ENCODE measurements at regions not wholly inside any gene's neighbourhood (a gene's known extent, or its start where the extent isn't known, plus 50 kb on each side); places are given as distances from the start of the nearest gene placed in this dataset.

DNA sequence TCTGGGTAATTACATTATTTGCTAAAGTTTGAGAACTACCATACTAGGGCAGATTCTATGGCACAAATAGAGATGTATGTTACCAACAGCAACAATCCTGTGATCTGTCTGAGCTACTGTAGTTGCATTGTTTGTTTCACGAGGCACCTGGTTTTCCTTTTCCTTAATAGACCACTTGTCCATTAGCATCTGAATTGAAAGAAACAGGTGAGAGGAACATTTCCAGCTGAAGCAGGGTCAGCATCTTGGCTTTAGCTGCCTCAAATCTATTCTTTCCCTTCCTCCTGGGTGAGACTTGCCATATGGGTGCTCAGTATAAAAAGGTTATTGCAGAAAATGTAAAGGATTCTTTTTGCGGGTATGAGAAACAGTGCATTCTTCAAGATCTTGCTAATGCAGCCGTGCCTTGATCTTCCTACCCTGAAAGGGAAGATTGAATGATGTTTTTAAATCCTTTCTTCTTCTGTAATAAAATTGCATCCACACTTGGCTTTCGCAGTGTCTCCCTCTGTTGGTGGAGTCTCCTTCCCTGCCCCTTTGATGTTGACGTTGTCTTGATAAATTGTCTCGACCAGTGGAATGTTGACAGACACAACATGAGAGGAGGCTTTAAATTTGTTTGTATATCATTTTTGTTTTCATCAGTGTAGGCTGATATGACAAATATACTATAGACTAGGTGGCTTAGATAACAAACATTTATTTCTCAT lies 118.0 kb upstream of the BRINP1 start:
- no peak for DNase-seq (ENCODE audit: low spot score)

DNA sequence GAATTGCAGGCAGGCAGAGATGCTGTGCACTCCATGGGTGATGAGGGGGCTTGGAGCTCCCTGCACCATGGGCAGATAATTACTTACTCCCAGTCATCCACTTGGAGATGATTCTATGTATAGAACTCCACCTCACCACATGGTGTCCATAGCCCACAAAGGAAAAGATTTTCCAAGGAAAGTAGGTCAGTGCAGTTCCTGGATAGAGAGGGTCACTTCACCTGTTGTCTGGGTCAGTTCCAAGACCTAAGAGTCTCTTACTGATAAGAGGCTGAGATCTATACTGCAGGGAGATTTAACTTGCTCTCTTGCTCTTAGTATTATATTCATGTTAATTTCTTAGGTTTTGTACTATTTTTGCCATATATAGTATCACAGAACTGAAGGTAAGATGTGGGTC lies 113.9 kb upstream of the BRINP1 start:
- DNase-seq (ENCODE audit: low spot score), result no peak

DNA sequence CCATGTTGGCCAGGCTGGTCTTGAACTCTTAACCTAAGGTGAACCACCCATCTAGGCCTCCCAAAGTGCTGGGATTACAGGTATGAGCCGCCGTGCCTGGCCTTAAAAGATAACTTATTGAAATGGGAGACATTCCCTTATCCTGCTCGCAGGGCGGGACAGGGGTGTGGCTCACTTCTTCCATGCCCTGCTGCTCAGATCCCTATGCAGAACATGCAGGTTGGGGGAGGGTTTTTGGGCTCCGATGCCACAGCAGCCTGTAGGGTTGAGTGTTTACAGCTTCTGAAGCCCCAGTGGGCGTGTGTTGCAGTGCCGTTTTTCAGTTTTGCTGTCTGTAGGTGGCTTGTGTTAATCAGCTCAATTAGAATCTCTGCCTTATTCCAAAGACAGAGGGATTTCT lies 108.0 kb upstream of the BRINP1 start:
- DNase-seq (ENCODE audit: low spot score), result no peak

DNA sequence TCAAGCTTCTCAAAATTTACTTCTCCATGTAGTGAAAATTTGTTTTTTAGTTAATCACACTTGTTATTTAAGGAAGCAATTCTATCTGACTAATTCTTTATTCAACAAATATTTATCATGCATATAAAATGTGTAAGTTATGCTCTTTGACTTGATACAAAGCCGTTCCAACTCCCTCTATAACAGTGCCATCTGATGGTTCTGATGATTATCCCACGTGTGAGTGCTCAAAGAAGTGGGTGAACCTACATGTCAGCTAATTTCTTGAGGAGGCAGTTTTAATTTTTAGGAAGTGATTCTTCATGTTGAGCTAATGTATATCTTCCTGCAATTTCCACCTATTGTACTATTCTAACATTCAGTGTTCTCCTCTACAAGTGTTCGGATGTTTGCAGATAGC lies 88.8 kb upstream of the BRINP1 start:
- no peak for DNase-seq (ENCODE audit: low spot score)

DNA sequence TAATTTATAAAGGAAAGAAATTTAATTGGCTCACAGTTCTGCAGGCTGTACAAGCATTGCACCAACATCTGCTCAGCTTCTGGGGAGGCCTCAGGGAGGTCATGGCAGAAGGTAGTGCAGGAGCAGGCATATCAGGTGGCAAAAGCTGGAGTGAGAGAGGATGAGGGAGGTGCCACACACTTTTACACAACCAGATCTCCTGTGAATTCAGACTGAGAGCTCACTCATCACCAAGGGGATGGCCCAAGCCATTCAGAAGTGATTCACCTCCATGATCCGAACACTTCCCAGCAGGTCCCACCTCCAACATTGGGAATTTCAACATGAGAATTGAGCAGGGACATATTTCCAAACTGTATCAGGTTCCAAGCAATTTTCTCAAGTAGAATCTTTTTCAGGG lies 84.7 kb upstream of the BRINP1 start:
- no peak for DNase-seq (ENCODE audit: low spot score)

DNA sequence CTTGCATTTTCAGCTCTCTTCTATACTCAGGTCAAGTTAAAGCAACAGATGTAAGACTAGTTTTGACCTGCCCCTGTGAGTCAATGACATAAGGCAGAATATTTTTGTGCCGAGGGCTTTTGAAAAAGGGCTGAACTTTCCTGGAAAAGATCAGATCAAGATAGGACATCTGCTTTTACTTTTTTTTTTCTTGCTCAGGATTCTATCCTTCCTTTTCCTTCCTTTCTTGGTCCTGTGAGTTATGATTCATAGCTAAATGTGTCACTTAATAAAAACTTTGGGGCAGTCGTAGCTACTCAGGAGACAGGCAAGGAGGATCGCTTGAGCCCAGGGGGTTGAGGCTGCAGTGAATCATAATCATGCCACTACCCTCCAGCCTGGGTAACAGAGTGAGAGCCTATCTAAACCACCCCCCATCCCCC lies 84.3 kb upstream of the BRINP1 start:
- no peak for DNase-seq (ENCODE audit: low spot score)

DNA sequence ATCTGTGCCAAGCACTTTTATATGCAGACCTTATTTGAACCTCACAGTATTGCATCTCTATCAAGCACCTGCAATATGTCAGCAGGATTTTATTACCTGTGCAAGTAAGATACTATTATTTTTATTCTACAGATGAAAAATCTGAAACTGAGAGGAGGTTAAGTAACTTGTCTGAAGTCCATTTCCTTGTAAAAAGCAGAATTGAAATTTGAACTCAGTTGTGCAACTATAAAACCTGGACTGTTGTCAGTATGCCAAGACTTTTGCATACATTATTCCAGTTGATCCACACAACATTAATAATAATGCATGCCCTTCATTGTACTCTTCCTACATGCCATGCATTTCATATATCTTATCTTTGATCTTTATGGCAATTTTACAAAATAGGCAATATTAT lies 82.2 kb upstream of the BRINP1 start:
- no peak for DNase-seq (ENCODE audit: low spot score)

DNA sequence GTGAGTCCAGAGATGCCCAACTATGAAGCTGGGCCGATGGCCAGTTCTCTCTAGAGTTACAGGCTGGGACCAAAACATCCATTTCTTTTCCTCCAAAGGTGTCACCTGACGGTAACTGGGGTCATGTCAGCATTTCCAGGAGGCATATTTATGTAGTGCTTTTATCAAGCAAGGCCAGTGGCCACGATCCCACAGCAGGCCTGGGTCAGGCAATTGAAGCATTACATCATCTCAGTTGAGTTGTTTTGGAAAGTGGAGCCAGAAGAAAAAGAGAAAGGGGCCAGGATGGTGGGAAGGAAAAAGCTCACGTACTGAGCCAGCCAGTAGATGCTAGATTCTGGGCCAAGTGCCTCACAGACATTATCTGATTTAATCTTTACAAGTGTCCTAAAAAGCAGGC lies 73.9 kb upstream of the BRINP1 start:
- no peak for DNase-seq (ENCODE audit: low spot score)

DNA sequence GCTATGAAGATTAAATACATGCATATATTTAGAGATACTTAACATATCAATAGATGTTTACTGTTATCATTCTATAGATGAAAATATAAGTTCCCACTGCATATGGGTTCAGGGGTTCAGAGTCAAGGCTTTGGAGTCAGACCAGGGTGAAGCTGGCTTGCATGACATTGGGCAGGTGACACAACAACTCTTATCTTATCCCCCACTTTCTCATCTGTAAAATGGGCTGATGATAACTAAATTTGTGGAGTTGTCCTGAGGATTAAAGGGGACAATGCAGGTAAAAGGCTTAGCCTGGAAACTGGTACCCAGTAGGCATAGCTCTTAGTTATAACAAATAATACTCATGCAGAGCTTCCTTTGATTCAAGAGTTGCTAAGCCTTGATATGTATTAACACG lies 72.6 kb upstream of the BRINP1 start:
- no peak for DNase-seq (ENCODE audit: low spot score)

DNA sequence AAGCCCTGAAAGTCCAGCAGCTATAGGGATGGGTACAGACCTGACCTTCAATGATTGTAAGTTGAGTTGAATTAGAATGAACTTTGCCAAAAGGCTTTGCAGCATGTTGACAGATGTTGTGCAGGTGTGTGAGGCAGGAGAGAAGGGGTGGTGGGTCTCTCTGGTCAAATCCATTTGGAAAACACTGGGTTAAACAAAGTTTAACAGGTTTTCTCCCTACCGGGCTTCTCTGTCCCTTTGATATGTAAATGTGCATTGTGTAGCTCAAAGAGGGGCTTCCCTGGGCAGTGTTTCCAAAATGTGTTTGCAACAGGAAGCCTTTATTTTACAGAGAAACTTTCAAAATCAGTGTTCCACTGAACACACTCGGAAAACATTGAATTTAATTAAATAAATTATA lies 72.1 kb upstream of the BRINP1 start:
- DNase-seq (ENCODE audit: low spot score), result no peak

DNA sequence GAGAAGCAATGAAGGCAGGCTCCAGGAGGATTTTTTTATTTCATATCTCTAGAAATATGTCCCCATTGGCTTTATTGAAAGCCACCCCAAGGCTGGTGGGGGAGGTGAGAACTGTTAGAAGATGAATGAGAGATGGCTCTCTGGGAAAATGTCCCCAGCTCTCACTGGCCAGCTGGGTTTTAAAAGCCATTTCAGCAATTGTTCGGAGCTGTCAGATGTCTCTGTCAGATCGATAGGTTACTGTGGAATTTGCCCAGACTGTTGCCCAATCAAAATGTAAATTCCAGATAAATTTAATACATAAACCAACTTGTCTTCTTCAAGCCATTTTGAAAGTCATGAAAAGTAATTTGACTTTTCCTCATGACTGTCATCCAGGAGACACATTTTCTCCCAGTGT lies 67.0 kb upstream of the BRINP1 start:
- no peak for DNase-seq (ENCODE audit: low spot score)

DNA sequence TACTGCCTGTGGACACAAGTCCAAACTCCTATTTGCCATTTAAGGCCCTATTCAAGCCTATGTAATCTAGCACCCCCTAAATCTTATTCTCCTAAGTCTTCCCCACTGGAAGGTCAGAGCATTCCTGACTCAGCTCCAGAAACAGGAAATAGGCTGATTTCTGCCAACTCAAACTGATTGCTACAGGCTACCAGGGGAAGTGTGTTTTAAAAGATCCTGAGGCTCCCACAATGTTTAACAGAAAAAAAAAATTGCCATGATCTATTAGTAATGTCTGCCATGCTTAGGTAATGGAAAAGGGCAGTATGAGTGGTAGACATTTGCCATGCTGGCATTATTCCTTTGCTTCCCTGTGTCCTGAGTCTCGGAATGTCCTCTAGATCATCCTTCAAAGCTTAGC lies 65.8 kb upstream of the BRINP1 start:
- no peak for DNase-seq (ENCODE audit: low spot score)

DNA sequence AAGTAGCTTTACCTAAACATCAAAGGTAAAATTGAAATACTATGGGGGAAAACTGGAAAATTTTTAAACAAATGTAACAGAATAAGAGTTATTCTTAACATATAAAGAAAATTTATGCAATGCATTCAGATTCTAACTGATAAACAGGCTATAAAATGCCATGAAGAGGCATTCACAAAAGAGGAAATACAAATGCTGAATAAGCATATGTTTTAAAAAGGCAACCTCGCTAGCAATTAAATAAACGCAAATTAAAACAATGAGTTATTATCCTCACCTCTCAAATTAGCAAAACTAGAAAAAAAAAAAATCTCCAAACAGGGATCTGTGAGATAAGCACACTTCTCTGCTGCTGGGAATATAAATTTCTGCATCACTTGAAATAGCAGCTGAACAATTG lies 63.2 kb upstream of the BRINP1 start:
- no peak for DNase-seq (ENCODE audit: low spot score)

DNA sequence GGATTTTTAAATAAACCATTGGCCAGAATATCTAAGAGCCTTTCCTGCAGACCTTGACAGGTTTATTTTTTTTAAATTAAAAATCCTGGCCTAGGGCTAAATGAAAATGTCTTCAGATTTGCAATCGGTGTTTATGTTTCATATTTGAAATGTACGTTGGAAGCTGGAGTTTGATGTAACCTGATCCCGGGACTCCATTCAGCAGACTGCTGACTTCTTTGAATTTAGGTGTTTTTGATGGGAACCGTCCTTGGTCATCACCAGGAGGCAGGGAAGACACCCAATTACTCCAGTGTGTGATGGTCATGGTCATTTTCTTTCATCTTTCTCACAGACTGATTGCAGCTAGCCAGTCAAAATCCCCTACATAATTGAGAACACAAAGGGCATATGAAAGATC lies 60.1 kb upstream of the BRINP1 start:
- DNase-seq (ENCODE audit: low spot score), result no peak

DNA sequence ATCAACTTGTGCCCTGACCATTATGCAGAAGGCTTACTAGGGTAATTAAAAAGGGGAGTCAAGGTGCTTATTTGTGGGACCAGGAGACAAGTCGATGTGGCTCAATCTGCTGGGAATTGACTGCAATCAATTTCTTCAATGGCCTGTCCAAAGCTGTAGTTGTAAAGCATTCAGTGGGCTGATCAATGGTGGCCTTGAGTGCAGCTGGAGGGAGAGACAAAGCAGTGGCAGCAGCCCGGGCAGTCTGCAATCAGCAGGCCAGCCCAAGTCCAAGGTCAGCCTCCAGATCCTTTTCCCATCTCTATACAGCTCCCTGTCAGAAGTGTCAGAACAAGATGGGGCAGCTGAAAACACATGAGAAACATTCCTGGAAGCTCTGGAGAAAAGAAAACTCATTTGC lies 51.0 kb upstream of the BRINP1 start:
- DNase-seq (ENCODE audit: low spot score), result no peak
